Uterus (tissue), 3 donors: ENCODE measurements at regions not wholly inside any gene's neighbourhood (a gene's known extent, or its start where the extent isn't known, plus 50 kb on each side); places are given as distances from the start of the nearest gene placed in this dataset.

Experiments
- DNase-seq, 2 donors: peaks; one replicate each; pipeline ENCODE4 v3.0.0-alpha.2; 2019 to 2020
- H3K27ac ChIP-seq, 2 donors: fragments of 200-600 bp; sonication (generic); 1 replicate in 1 of 2; 2 replicates in 1 of 2; pipeline ENCODE4 v1.5.1; 2016 to 2018
- H3K27me3 ChIP-seq, 2 donors: fragments of 200-600 bp; sonication (generic); one replicate each; pipeline ENCODE4 v1.5.1; 2018 to 2019; ENCODE audit warnings: control low read depth in 1 of 2
- H3K36me3 ChIP-seq, 2 donors: fragments of 200-600 bp; sonication (generic); one replicate each; pipeline ENCODE4 v1.5.1; 2019; ENCODE audit warnings: control low read depth in 1 of 2
- H3K4me1 ChIP-seq, 2 donors: fragments of 200-600 bp; sonication (generic); one replicate each; pipeline ENCODE4 v1.5.1; 2018 to 2019; ENCODE audit warnings: control low read depth in 1 of 2
- H3K4me3 ChIP-seq, 2 donors: fragments of 200-600 bp; sonication (generic); 1 replicate in 1 of 2; 2 replicates in 1 of 2; pipeline ENCODE4 v1.5.1; 2018 to 2019; ENCODE audit warnings: mild to moderate bottlenecking in 1 of 2
- H3K9me3 ChIP-seq, 2 donors: fragments of 200-600 bp; sonication (generic); one replicate each; pipeline ENCODE4 v1.5.1; 2019; ENCODE audit warnings: control low read depth in 1 of 2
- POLR2A ChIP-seq, 2 donors: fragments of 450-650 bp; IDR thresholded peaks; one replicate each; pipeline ENCODE4 v1.6.1; 2016; ENCODE audit warnings: antibody characterized with exemption in 2 of 2, mild to moderate bottlenecking in 1 of 2, moderate library complexity in 1 of 2
- intact Hi-C: fragments of 100-400 bp; cut with DNase I; formaldehyde crosslinking; loops from one replicate; pipeline ENCODE4 v1.15.1; 2023; ENCODE audit warnings: low total_unique reads
- TF ChIP-seq, protein P1 (sequence below), 4 experiments: fragments of 200-600 bp in 2 of 4; fragments of 450-650 bp in 2 of 4; sonication (generic) in 2 of 4; IDR thresholded peaks; one replicate each; pipeline ENCODE4 v1.5.1; 2016 to 2019; ENCODE audit warnings: antibody characterized with exemption in 4 of 4, mild to moderate bottlenecking in 2 of 4, moderate library complexity in 1 of 4
- donor health status: DM: yes; HTN: yes; CAD: no.

DNA sequence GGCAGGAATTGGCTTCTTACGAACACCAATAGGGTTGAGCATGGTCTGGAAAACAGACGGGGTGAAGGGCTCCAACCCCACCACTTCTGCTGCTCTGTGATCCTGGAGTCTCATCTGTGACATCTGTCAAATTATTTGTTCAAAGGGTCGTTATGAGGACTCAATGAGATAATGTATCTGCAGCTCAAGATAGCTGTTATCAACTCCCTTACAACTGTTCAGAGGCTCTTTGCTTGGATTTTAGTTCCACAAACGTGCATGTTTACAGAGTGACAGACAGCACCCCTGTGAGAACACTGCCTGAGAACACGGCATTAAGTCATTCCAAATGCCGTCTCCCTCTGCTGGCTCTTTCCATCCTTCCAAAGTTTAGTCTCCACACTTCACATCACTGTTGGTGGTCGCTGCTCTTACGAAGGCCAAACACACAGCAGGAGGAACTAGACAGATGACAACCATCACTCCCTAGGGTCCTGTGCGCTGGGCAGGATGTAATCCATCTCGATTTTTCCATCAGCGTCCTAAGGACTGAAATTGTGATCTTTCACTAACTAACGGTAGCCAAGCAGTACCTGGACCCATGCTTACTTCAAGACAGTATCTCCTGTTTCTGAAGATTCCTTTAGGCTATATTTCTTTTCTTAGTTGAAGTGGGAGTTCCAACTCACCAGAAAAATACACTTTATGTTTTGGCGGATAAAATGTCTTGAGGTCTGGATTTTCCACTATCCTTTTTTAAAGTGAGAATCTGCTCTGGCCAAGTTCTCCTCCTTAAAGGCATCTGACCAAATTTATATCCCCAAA lies 220.3 kb downstream of the ANAPC1 start:
- DNase-seq: no peak
- TF ChIP-seq POLR2A (IDR thresholded peaks at IDR 0.05): no peak
- TF ChIP-seq, protein P1, sequence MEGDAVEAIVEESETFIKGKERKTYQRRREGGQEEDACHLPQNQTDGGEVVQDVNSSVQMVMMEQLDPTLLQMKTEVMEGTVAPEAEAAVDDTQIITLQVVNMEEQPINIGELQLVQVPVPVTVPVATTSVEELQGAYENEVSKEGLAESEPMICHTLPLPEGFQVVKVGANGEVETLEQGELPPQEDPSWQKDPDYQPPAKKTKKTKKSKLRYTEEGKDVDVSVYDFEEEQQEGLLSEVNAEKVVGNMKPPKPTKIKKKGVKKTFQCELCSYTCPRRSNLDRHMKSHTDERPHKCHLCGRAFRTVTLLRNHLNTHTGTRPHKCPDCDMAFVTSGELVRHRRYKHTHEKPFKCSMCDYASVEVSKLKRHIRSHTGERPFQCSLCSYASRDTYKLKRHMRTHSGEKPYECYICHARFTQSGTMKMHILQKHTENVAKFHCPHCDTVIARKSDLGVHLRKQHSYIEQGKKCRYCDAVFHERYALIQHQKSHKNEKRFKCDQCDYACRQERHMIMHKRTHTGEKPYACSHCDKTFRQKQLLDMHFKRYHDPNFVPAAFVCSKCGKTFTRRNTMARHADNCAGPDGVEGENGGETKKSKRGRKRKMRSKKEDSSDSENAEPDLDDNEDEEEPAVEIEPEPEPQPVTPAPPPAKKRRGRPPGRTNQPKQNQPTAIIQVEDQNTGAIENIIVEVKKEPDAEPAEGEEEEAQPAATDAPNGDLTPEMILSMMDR (IDR thresholded peaks at IDR 0.05): no peak
- H3K27ac ChIP-seq: no peak overlapping the region
- H3K4me1 ChIP-seq: no peaks in the 10 kb centered on the region
- no peaks in the 10 kb centered on the region for H3K36me3 ChIP-seq
- intact Hi-C loops: no loop called here
- no peaks in the 10 kb centered on the region for H3K27me3 ChIP-seq
- H3K9me3 ChIP-seq: no peaks in the 10 kb centered on the region
- H3K4me3 ChIP-seq: no peak overlapping the region

DNA sequence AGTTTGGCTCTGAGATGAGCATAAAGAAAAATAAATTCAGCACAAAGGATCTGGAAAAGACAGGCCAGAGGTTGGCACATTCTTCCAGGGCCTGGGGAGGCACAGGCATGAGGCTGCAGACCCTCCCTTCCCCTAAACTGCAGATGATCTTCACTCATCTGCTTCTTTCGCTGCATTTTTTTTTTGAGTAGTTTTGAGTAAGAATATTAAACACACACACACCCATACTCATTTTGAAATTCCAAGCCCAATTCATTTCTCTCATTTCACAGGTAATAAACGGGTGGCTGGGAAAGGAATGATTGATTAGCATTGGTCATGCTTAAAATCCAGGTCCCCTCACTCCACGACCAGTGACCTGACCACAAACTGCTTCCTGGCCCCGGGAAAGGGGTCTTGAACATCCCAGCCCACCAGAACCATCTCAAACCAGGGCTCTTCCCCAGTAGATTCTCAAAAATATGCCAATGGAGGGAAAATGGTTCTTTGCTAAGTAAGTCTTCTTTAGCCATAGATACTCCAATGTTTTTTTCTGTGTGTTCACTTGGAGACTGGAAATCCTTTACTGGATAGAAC lies 219.6 kb downstream of the ANAPC1 start:
- DNase-seq: no peak
- no peak overlapping the region for H3K4me3 ChIP-seq
- no peak overlapping the region for H3K27ac ChIP-seq
- no peaks in the 10 kb centered on the region for H3K4me1 ChIP-seq
- TF ChIP-seq, protein P1 (IDR thresholded peaks at IDR 0.05): no peak
- no peak for TF ChIP-seq POLR2A (IDR thresholded peaks at IDR 0.05)
- intact Hi-C loops: no loop called here
- no peaks in the 10 kb centered on the region for H3K27me3 ChIP-seq
- no peaks in the 10 kb centered on the region for H3K9me3 ChIP-seq
- H3K36me3 ChIP-seq: no peaks in the 10 kb centered on the region

DNA sequence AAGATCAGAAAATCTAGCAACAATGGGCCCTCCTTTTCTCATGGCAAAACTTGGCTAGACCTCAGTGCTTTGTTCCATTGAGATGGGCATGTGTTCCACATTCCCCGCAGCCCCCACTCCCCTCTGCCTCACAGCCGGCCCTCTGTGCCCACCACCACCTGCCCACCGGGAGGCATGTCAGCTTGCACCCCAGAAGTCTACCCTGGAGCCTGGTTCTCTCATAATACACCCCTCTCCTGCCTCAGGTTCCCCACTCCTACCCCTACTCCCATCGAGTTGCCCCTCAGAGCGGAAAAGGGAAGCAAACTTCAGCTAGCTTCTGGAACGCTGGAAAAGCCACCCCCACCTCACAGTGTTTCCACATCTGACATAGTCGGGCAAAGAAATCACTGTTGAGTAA lies 219.0 kb downstream of the ANAPC1 start:
- H3K4me1 ChIP-seq: no peaks in the 10 kb centered on the region
- H3K27me3 ChIP-seq: no peaks in the 10 kb centered on the region
- H3K36me3 ChIP-seq: no peaks in the 10 kb centered on the region
- H3K27ac ChIP-seq: no peak overlapping the region
- no peak for DNase-seq
- no peak for TF ChIP-seq POLR2A (IDR thresholded peaks at IDR 0.05)
- TF ChIP-seq, protein P1 (IDR thresholded peaks at IDR 0.05): no peak
- intact Hi-C loops: no loop called here
- H3K9me3 ChIP-seq: no peaks in the 10 kb centered on the region
- no peak overlapping the region for H3K4me3 ChIP-seq

DNA sequence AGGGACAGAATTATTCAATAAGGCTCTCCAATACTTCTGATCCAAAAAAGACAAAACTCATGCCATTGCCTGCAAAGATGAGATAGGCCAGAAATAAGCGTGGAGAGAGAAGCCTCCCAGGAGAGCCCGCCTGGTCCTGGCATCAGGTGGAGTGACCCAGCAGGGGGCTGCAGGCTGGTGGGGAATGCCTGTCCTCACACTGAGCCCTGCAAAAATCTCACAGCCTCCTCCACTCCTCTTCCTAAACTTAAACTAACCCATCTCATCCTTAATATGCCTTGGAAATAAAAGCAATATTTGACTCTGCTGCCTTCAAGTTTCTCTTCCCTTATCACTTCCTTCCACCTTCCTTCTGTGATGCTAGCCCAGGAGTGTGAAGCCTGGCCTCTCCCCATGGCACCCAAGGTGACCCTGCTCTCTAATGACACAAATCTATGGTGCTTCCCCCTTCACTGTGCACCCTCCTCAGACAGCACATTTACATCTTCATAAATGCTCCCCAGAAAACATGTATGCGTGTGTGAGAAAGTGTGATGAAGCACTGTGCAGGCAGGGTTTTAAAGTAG lies 218.4 kb downstream of the ANAPC1 start:
- Histone ChIP-seq H3K27me3 (no peaks in the 10 kb centered on the region), H3K27ac (no peak overlapping the region), H3K9me3 (no peaks in the 10 kb centered on the region), H3K4me1 (no peaks in the 10 kb centered on the region), H3K36me3 (no peaks in the 10 kb centered on the region), H3K4me3 (no peak overlapping the region)
- DNase-seq: no peak
- intact Hi-C loops: no loop called here
- TF ChIP-seq POLR2A (IDR thresholded peaks at IDR 0.05): no peak
- TF ChIP-seq, protein P1 (IDR thresholded peaks at IDR 0.05): no peak

DNA sequence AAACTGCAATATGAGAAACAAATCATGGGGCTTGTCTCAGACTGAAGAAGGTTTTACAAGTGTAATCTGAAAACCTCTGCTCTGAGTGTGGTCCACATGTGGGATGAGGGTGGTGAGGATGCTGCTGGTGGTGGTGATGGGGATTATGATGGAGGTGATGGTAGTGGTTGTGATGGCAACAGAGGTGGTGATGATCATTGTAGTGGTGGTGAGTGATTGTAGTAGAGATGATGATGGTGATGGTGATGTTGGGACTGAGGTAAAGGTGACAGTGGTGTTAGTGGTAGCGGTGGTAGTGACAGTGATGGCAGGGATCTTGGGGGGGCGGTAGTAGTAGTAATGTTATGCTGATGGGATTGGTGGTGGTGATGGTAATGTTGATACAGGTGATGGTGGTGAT lies 217.8 kb downstream of the ANAPC1 start:
- H3K4me1 ChIP-seq: no peaks in the 10 kb centered on the region
- no peak for TF ChIP-seq POLR2A (IDR thresholded peaks at IDR 0.05)
- TF ChIP-seq, protein P1 (IDR thresholded peaks at IDR 0.05): no peak
- intact Hi-C loops: no loop called here
- H3K27me3 ChIP-seq: no peaks in the 10 kb centered on the region
- no peak for DNase-seq
- no peaks in the 10 kb centered on the region for H3K36me3 ChIP-seq
- H3K27ac ChIP-seq: no peak overlapping the region
- H3K4me3 ChIP-seq: no peak overlapping the region
- H3K9me3 ChIP-seq: no peaks in the 10 kb centered on the region
